Keratinocyte (primary cell): ENCODE measurements at regions not wholly inside any gene's neighbourhood (a gene's known extent, or its start where the extent isn't known, plus 50 kb on each side); places are given as distances from the start of the nearest gene placed in this dataset.

Source experiments
- EZH2 ChIP-seq: IDR thresholded peaks from one replicate; pipeline ENCODE4 v1.6.1; 2012; ENCODE audit warnings: inconsistent platforms, mild to moderate bottlenecking, low read length, moderate library complexity
- TF ChIP-seq, protein P1 (sequence below), 3 experiments: IDR thresholded peaks in 1 of 3; conservative IDR thresholded peaks in 1 of 3; optimal IDR thresholded peaks in 1 of 3; 2 replicates in 2 of 3; 3 replicates in 1 of 3; pipeline versions ENCODE3 to v1.5.1; 2011; ENCODE audit warnings: low read length in 3 of 3, mild to moderate bottlenecking in 3 of 3, moderate library complexity in 2 of 3, control low read depth in 1 of 3, inconsistent platforms in 1 of 3; ENCODE audit not compliant: insufficient read depth in 2 of 3; ENCODE audit errors: extremely low read depth in 1 of 3

DNA sequence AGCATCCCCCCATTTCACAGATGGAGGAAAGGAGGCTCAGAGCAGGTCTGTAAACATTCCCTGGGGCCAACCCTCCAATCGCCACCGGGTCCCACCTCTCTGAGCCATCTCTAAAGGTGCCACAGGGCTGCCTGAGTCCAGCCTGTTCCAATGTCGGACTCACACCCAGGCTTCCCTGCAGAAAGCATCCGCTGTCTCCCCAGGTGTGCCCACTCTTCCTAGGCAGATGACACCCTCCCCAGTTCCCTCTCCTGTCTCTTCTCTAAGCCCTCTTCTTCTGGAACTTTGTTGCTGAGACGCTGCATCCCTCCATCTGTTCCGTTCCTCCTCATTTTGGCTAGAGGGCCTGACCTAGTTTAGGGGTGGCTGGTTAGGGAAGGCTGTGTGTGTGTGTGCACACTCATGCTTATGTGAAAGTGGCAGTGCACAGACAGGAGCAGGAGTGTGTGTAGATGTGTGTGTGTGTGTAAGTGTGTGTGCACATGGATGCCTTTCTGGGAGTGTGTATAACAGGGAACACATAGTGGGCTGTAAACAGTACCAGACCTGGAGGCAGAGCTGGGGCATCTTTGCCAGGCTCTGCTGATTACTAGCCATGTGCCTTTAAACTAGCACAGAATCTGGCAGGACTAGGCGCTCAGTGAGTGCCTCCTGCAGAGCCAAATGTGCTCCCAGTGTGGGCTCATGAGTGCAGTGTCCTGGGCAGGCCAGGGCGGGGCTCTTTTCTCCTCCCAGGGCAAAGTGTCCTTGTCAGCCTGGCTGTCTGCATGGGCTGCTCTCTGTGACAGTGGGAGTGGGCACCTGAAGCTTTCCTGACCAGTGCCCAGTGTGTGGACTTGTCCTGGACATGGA is 77.3 kb upstream of the NECTIN1 start:
- TF ChIP-seq, protein P1, sequence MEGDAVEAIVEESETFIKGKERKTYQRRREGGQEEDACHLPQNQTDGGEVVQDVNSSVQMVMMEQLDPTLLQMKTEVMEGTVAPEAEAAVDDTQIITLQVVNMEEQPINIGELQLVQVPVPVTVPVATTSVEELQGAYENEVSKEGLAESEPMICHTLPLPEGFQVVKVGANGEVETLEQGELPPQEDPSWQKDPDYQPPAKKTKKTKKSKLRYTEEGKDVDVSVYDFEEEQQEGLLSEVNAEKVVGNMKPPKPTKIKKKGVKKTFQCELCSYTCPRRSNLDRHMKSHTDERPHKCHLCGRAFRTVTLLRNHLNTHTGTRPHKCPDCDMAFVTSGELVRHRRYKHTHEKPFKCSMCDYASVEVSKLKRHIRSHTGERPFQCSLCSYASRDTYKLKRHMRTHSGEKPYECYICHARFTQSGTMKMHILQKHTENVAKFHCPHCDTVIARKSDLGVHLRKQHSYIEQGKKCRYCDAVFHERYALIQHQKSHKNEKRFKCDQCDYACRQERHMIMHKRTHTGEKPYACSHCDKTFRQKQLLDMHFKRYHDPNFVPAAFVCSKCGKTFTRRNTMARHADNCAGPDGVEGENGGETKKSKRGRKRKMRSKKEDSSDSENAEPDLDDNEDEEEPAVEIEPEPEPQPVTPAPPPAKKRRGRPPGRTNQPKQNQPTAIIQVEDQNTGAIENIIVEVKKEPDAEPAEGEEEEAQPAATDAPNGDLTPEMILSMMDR (optimal IDR thresholded peaks at IDR 0.05 in 1 of 3, IDR thresholded peaks at IDR 0.05 in 1 of 3, conservative IDR thresholded peaks at IDR 0.05 in 1 of 3; ENCODE audit: extremely low read depth in 1 of 3, insufficient read depth in 2 of 3, low read length in 3 of 3): no peak
- TF ChIP-seq EZH2: no peak
